NCI-H187 (cell line): ENCODE measurements at regions not wholly inside any gene's neighbourhood (a gene's known extent, or its start where the extent isn't known, plus 50 kb on each side); places are given as distances from the start of the nearest gene placed in this dataset.

ENCODE experiments used
- DNase-seq, 2 experiments: peaks; one replicate each; lab custom pipeline; 2025; lab: John Stamatoyannopoulos, UW

GRCh38 chr5:91910655-91911054 lies 527.5 kb upstream of the ARRDC3 start:
- DNase-seq, result no peak

GRCh38 chr5:91910247-91910646 lies 527.1 kb upstream of the ARRDC3 start:
- no peak for DNase-seq

GRCh38 chr5:91906494-91906893 lies 523.4 kb upstream of the ARRDC3 start:
- DNase-seq, result no peak

- DNase-seq, result no peak
These were observed 522.9 kb upstream of the ARRDC3 start for GRCh38 chr5:91906027-91906426.

GRCh38 chr5:91898898-91899297 lies 515.8 kb upstream of the ARRDC3 start:
- no peak for DNase-seq

GRCh38 chr5:91898019-91898418 lies 514.9 kb upstream of the ARRDC3 start:
- no peak for DNase-seq

DNA sequence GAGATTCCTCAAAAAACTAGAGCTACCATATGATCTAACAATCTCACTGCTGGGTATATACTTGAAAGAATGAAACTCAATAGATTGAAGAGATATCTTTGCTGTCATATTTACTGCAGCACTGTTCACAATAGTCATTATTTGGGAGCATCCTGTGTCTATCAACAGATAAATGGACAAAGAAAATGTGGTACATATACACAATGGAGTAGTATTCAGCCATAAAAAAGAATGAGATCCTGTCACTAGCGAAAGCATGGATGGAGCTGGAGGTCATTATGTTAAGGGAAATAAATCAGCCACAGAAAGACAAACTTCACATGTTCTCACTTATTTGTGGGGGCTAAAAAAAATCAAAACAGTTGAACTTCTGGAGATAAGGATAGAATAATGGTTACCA lies 505.7 kb upstream of the ARRDC3 start:
- DNase-seq, result no peak

GRCh38 chr5:91885291-91886265 lies 502.5 kb upstream of the ARRDC3 start:
- peak in 1 of 2 experiments; percentile 1 for DNase-seq

- no peak for DNase-seq
These were observed 500.9 kb upstream of the ARRDC3 start for GRCh38 chr5:91884036-91884435.

- no peak for DNase-seq
These were observed 492.2 kb upstream of the ARRDC3 start for GRCh38 chr5:91875196-91875779.

- no peak for DNase-seq
These were observed 484.7 kb upstream of the ARRDC3 start for GRCh38 chr5:91867799-91868198.

- DNase-seq, result no peak
These were observed 482.8 kb upstream of the ARRDC3 start for GRCh38 chr5:91865915-91866314.

DNA sequence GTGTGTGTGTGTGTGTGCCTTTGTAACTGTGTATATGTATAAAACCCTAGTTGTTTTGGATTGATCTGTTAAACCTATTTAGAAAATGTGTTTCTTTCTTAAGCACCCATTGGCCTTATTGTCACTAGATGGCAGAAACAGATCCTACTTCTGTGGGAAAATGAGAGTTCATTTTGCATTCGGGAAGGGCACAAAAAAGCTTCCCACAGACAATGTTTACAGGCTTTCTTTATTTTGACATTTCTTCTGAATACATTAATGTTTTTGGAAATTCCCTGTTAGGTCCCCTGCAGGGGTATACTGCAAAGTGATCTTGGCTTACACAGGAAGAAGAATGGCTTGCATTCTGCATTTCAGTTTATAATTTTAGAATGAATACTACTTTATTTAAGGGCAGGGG lies 481.8 kb upstream of the ARRDC3 start:
- no peak for DNase-seq

- no peak for DNase-seq
These were observed 468.6 kb upstream of the ARRDC3 start for GRCh38 chr5:91851670-91852069.

DNA sequence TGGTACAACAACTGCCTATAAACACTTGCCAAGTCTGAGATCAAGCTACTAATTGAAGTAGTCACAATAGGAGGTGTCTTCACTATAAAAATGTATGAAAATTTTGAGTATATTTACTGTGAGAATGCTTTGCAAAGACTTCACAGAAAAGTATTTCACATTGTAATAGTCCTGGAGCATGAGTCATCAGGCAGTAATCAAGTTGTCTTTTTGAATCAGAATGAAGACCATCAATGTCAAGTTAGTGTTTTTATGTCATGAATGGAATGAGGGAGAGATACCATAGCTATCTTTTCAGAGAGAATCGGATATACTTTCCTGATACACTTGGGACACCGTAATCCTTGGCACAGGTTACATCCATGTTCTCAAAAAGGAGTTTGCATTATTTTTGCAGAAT lies 466.9 kb upstream of the ARRDC3 start:
- no peak for DNase-seq

GRCh38 chr5:91849069-91849468 lies 466.0 kb upstream of the ARRDC3 start:
- no peak for DNase-seq

- no peak for DNase-seq
These were observed 465.3 kb upstream of the ARRDC3 start for GRCh38 chr5:91848453-91848852.

DNA sequence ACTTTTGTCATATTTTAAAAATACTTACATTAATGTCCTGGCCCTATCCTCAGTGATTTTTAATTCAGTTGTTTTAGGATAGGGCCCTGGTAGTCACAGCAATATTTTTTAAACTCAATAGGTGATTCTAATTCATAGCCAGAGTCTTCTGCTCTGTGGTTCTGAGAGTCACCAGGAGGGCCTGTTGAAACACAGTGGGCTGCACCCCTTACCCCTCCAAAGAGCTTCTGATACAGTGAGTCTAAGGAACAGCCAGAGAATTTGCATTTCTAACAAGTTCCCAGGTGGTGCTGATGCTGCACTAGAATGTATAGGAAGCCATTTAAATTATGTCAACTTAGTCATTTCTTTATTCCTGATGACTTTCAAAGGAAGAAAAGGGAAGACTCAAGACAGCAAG lies 458.3 kb upstream of the ARRDC3 start:
- no peak for DNase-seq

DNA sequence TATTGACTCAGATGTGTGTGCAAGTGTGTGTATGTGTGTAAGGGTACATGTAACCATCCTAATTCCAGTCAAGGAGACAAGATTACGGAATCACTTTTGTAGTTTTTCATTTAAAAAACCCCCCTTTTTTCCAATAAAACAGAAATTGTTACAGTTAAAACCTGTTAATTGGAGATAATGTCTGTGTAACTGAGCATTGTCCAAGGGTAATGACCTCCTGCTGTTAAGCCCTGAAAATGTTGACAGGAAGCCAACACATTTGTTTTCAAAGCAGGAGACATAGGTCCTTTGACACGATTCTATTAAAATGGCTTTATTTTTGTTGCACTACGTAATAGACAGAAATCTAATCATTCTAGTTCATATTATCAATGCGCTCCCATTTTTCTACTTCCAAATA lies 457.3 kb upstream of the ARRDC3 start:
- no peak for DNase-seq

GRCh38 chr5:91839721-91840120 lies 456.6 kb upstream of the ARRDC3 start:
- DNase-seq, result no peak

DNA sequence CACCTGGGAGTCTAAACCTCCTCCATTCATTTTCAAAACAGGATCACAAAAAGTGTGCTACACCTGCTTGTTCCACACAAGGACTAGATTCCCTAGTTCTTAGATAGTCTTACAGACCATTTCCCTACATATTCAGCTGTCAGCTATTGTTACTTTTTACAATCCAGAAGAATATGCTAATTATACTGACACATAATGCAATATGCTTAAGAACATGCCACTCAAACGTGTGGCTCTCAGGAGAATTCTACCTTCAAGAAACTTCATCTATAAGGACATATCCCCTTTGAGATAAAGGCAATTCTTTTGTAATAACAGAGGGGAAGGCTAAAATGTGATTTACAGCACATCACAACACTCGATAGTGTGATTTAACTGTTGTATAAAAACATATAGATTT lies 456.1 kb upstream of the ARRDC3 start:
- no peak for DNase-seq

DNA sequence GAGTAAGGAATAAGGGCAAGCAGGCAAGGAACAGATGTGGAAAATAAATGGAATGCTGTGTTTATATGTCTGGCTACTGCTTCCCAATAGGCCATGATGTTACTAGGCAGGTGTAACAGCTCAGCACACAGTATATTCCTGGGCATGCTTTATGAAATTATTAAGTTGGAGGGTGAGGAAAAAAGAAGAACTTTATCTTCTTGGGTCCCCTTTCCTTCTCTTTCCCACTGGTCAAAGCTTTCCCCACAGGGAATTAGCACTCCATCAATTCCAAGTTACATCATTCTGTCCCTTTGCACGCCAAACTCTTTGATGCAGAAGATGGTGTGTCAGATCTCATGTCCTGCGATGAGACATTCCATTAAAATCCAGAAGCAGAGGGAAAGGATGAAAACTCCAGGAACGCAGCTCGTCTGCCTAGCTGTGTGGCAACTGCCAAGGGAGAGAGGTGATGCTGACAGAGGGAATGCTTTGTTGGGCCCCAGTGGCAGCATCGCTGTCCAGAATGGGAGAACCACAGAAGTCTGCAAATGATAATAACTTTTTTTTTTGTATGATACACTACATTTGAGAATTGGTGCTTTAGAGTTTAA lies 447.3 kb upstream of the ARRDC3 start:
- DNase-seq, result no peak

GRCh38 chr5:91825618-91826017 lies 442.5 kb upstream of the ARRDC3 start:
- no peak for DNase-seq
